GM12878 (cell line): ENCODE measurements at regions not wholly inside any gene's neighbourhood (a gene's known extent, or its start where the extent isn't known, plus 50 kb on each side); places are given as distances from the start of the nearest gene placed in this dataset.

ENCODE experiments used
- ATAC-seq: fragments of 200-7000 bp; cut with Tn5 transposase; 3 replicates; pipeline ENCODE4 v1.9.1; 2020; ENCODE audit warnings: mild to moderate bottlenecking, moderate library complexity
- BruUV-seq: library from RNA; stranded (reverse); fragments of 400-500 nt; replicated peaks from 2 replicates; lab custom pipeline; 2021; lab: Mats Ljungman, UMichigan
- CTCF ChIA-PET: fragments of 300-600 bp; sonication (Branson Sonifier 250); formaldehyde crosslinking; extraction: SDS; loops from one replicate; lab custom pipeline; 2021; ENCODE audit warnings: inconsistent platforms; lab: Yijun Ruan, JAX
- POLR2A ChIA-PET: fragments of 350-600 bp; formaldehyde crosslinking; extraction: SDS; loops from one replicate; lab custom pipeline; 2021; ENCODE audit warnings: inconsistent platforms; lab: Charles Lee
- RAD21 ChIA-PET: fragments of 300-600 bp; sonication (Branson Sonifier 250); formaldehyde crosslinking; loops from one replicate; lab custom pipeline; 2023; ENCODE audit warnings: antibody characterized with exemption; ENCODE audit not compliant: unreplicated experiment; lab: Charles Lee
- SMC1A ChIA-PET: fragments of 300-600 bp; sonication (Branson Sonifier 250); formaldehyde crosslinking; loops from one replicate; lab custom pipeline; 2023; ENCODE audit not compliant: unreplicated experiment, uncharacterized antibody; lab: Charles Lee
- DNase-seq: peaks from one replicate; pipeline ENCODE4 v3.0.0-alpha.2; 2011; ENCODE audit warnings: low read depth, low spot score
- FAIRE-seq: peaks from 3 replicates; lab custom pipeline; 2011; peaks lifted over from hg19 to GRCh38; lab: Jason Lieb, UNC
- H2AFZ ChIP-seq: 2 replicates; pipeline ENCODE4 v1.6.0; 2011; ENCODE audit warnings: low read depth, low read length, control low read depth; ENCODE audit not compliant: control insufficient read depth
- H3K27ac ChIP-seq: 2 replicates; pipeline ENCODE4 v1.5.1; 2011; ENCODE audit warnings: control low read depth; ENCODE audit not compliant: control insufficient read depth, insufficient read depth
- H3K27me3 ChIP-seq, 2 experiments: replicated peaks in 1 of 2; 2 replicates each; pipeline versions ENCODE4 v1.6.0 to v1.6.1; 2011; ENCODE audit warnings: low read length in 1 of 2; ENCODE audit not compliant: control insufficient read depth in 2 of 2, insufficient read depth in 2 of 2
- H3K36me3 ChIP-seq, 2 experiments: 2 replicates each; pipeline ENCODE4 v1.5.1; 2011; ENCODE audit warnings: low read length in 1 of 2; ENCODE audit not compliant: control insufficient read depth in 2 of 2, insufficient read depth in 2 of 2
- H3K4me1 ChIP-seq: 2 replicates; pipeline ENCODE4 v1.6.1; 2011; ENCODE audit warnings: mild to moderate bottlenecking, low read length, moderate library complexity, mixed read lengths; ENCODE audit not compliant: control insufficient read depth, insufficient read depth
- H3K4me2 ChIP-seq: 2 replicates; pipeline ENCODE4 v1.6.0; 2011; ENCODE audit warnings: control low read depth; ENCODE audit not compliant: control insufficient read depth, insufficient read depth
- H3K4me3 ChIP-seq: fragments of 200-600 bp; sonication (generic); 2 replicates; pipeline ENCODE4 v1.5.1; 2016
- H3K79me2 ChIP-seq: 2 replicates; pipeline ENCODE4 v1.6.0; 2011; ENCODE audit warnings: low read length; ENCODE audit not compliant: control insufficient read depth, insufficient read depth
- H3K9ac ChIP-seq: 2 replicates; pipeline ENCODE4 v1.8.0; 2011; ENCODE audit warnings: low read length, control low read depth, mixed read lengths; ENCODE audit not compliant: control insufficient read depth, insufficient read depth
- H3K9me3 ChIP-seq: replicated peaks from 3 replicates; pipeline ENCODE4 v1.5.1; 2011; ENCODE audit warnings: mild to moderate bottlenecking, low read length; ENCODE audit not compliant: control insufficient read depth, insufficient read depth
- H4K20me1 ChIP-seq: 2 replicates; pipeline ENCODE4 v1.6.0; 2011; ENCODE audit not compliant: control insufficient read depth, insufficient read depth
- CREB1 ChIP-seq: IDR thresholded peaks from 2 replicates; pipeline ENCODE4 v1.6.1; 2012; ENCODE audit warnings: low read depth, mild to moderate bottlenecking, inconsistent platforms
- CREM ChIP-seq: IDR thresholded peaks from 2 replicates; pipeline ENCODE4 v1.6.1; 2014; ENCODE audit warnings: antibody characterized with exemption, low read depth
- JUND ChIP-seq: IDR thresholded peaks from 2 replicates; pipeline ENCODE4 v1.6.1; 2012; ENCODE audit warnings: low read depth, mild to moderate bottlenecking, low read length, improper control_type of control experiment, moderate library complexity
- NR2C1 ChIP-seq: fragments of 450-650 bp; IDR thresholded peaks from 2 replicates; pipeline ENCODE4 v1.6.1; 2017; ENCODE audit warnings: antibody characterized with exemption, mild to moderate bottlenecking, moderate library complexity
- POLR2AphosphoS2 ChIP-seq: IDR thresholded peaks from 2 replicates; pipeline ENCODE4 v1.6.1; 2011; ENCODE audit warnings: low read depth, mild to moderate bottlenecking, low read length, improper control_type of control experiment, moderate library complexity
- RBBP5 ChIP-seq: fragments of 200-600 bp; sonication (generic); conservative IDR thresholded peaks from 2 replicates; pipeline ENCODE4 v1.6.1; 2016
- RCOR1 ChIP-seq: conservative IDR thresholded peaks from 2 replicates; pipeline ENCODE4 v1.6.1; 2012; ENCODE audit warnings: low read depth, low read length, improper control_type of control experiment
- ZNF274 ChIP-seq: IDR thresholded peaks from one replicate; pipeline ENCODE4 v1.8.0; 2011; ENCODE audit not compliant: insufficient read length, insufficient read depth
- WGBS: methylation state at CpG from one replicate; pipeline ENCODE4 v1.1.6; 2016; ENCODE audit warnings: low lambda C conversion rate; ENCODE audit not compliant: insufficient replicate concordance, insufficient coverage; ENCODE audit errors: missing lambda C conversion rate; 5-methylcytosine and 5-hydroxymethylcytosine counted together
- in situ Hi-C: fragments of 300-500 bp; cut with MboI; formaldehyde crosslinking; loops from 9 replicates; pipeline ENCODE4 v1.14.3; 2018; ENCODE audit warnings: mixed read lengths
- intact Hi-C: fragments of 100-400 bp; cut with micrococcal nuclease; formaldehyde crosslinking; loops from one replicate; pipeline ENCODE4 v1.14.2; 2022; ENCODE audit not compliant: unreplicated experiment
- TF ChIP-seq, protein P1 (sequence below): fragments of 450-650 bp; IDR thresholded peaks from 2 replicates; pipeline ENCODE4 v1.6.1; 2017; ENCODE audit warnings: antibody characterized with exemption, mild to moderate bottlenecking, moderate library complexity
- TF ChIP-seq, protein P2 (sequence below): IDR thresholded peaks from 2 replicates; pipeline ENCODE4 v1.6.1; 2011; ENCODE audit warnings: low read depth, mild to moderate bottlenecking, low read length, moderate library complexity, borderline replicate concordance; ENCODE audit errors: extremely low read depth

DNA sequence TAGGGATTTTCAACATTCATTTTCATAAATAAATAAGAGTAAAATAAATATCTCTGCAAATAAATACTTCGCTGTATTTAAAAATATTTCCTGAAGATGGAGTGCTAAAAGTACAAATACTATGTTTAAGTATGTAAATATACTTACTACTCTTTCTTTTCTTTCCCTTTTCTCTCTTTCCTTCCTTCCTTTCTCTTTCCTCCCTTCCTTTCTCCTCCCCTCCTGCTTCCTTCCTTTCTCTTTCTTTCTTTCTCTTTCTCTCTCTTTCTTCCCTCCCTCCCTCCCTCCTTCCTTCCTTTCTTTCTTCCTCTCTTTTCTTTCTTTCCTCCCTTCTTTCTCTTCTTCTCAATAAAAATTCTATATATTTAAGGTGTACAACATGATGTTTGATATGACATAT is 496.1 kb downstream of the CCSER2 start:
- FAIRE-seq, result no peak
- no TSS peak for BruUV-seq
- no peak for DNase-seq
- Histone ChIP-seq H3K27me3 (no peaks in the 10 kb centered on the region), H4K20me1 (no peaks in the 10 kb centered on the region), H3K27ac (no peak overlapping the region), H3K4me2 (no peak overlapping the region), H3K9ac (no peak overlapping the region), H3K4me1 (no peaks in the 10 kb centered on the region), H3K79me2 (no peaks in the 10 kb centered on the region), H3K4me3 (no peak overlapping the region), H3K9me3 (no peaks in the 10 kb centered on the region), H2AFZ (no peak overlapping the region), H3K36me3 (no peaks in the 10 kb centered on the region)
- no peak for ATAC-seq
- ChIA-PET POLR2A (no interaction called here), RAD21 (no interaction called here), SMC1A (no interaction called here), CTCF (no interaction called here)
- 48% methylated on average over 1 of the region's 1 CpG for WGBS
- intact Hi-C loops, result no loop called here
- in situ Hi-C loops, result no loop called here
- no peak for TF ChIP-seq JUND
- TF ChIP-seq, protein P1, sequence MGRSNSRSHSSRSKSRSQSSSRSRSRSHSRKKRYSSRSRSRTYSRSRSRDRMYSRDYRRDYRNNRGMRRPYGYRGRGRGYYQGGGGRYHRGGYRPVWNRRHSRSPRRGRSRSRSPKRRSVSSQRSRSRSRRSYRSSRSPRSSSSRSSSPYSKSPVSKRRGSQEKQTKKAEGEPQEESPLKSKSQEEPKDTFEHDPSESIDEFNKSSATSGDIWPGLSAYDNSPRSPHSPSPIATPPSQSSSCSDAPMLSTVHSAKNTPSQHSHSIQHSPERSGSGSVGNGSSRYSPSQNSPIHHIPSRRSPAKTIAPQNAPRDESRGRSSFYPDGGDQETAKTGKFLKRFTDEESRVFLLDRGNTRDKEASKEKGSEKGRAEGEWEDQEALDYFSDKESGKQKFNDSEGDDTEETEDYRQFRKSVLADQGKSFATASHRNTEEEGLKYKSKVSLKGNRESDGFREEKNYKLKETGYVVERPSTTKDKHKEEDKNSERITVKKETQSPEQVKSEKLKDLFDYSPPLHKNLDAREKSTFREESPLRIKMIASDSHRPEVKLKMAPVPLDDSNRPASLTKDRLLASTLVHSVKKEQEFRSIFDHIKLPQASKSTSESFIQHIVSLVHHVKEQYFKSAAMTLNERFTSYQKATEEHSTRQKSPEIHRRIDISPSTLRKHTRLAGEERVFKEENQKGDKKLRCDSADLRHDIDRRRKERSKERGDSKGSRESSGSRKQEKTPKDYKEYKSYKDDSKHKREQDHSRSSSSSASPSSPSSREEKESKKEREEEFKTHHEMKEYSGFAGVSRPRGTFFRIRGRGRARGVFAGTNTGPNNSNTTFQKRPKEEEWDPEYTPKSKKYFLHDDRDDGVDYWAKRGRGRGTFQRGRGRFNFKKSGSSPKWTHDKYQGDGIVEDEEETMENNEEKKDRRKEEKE, result no peak
- no peak for TF ChIP-seq RBBP5

DNA sequence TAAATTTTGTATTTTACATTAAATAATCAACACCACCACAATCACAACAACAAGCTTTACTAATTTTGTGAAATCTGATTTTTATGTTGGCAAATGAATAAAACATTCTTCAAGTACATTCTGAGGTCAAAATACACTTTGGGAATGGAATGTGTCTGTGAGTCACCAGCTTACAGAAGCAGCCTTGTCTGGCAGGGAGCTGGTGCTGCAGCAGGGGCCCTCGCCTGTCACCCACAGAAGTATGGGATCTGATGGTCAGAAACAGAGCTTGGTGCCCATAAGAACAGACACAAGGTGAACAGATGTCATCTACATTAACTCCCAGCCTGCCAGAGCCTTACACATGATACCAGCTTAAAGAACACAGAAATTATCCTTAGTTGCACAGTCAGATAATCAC is 496.9 kb downstream of the CCSER2 start:
- H3K27me3 ChIP-seq, result no peaks in the 10 kb centered on the region
- no peak for TF ChIP-seq JUND
- no peak for TF ChIP-seq RCOR1
- TF ChIP-seq CREM, result no peak
- TF ChIP-seq CREB1, result no peak
- no peak for TF ChIP-seq ZNF274
- TF ChIP-seq POLR2AphosphoS2, result no peak
- TF ChIP-seq, protein P2, sequence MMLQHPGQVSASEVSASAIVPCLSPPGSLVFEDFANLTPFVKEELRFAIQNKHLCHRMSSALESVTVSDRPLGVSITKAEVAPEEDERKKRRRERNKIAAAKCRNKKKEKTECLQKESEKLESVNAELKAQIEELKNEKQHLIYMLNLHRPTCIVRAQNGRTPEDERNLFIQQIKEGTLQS, result no peak
- TF ChIP-seq NR2C1, result no peak
- FAIRE-seq, result no peak
- no peak for ATAC-seq
- no peak for DNase-seq
- ChIA-PET SMC1A (no interaction called here), RAD21 (no interaction called here), CTCF (no interaction called here), POLR2A (no interaction called here)
- H3K79me2 ChIP-seq, result no peaks in the 10 kb centered on the region
- intact Hi-C loops (no loop called here), in situ Hi-C loops (no loop called here)
- no peaks in the 10 kb centered on the region for H3K9me3 ChIP-seq
- no peaks in the 10 kb centered on the region for H4K20me1 ChIP-seq
- H3K4me3 ChIP-seq, result no peak overlapping the region
- no peak overlapping the region for H3K9ac ChIP-seq
- no peak overlapping the region for H3K4me2 ChIP-seq
- 0% methylated on average over 1 of the region's 1 CpG for WGBS
- H3K36me3 ChIP-seq, result no peaks in the 10 kb centered on the region
- no peaks in the 10 kb centered on the region for H3K4me1 ChIP-seq
- BruUV-seq, result no TSS peak
- H2AFZ ChIP-seq, result no peak overlapping the region
- no peak overlapping the region for H3K27ac ChIP-seq
